ENCODE measurements at regions not wholly inside any gene's neighbourhood (a gene's known extent, or its start where the extent isn't known, plus 50 kb on each side); places are given as distances from the start of the nearest gene placed in this dataset.

- DNase-seq = no peak
- Histone ChIP-seq H4K20me1 (ENCODE audit: control insufficient read depth, insufficient read depth, low read length, poor library complexity, severe bottlenecking) (no peaks in the 10 kb centered on the region), H3K9me3 (ENCODE audit: control extremely low read depth in 1 of 3, control insufficient read depth in 2 of 3, insufficient read depth in 1 of 3, low read length in 2 of 3) (no peaks in the 10 kb centered on the region), H3K4me2 (replicated peaks; ENCODE audit: low read depth, low read length, poor library complexity, severe bottlenecking) (peak overlapping the region; percentile 77), H3K36me3 (replicated peaks in 1 of 2; ENCODE audit: control extremely low read depth in 1 of 2, control insufficient read depth in 1 of 2, extremely low read depth in 1 of 2, insufficient read depth in 2 of 2, low read length in 1 of 2) (no peaks in the 10 kb centered on the region), H3K27ac (ENCODE audit: low read length in 2 of 2) (no peak overlapping the region), H3K4me1 (ENCODE audit: control insufficient read depth in 2 of 2, insufficient read depth in 2 of 2, low read length in 2 of 2) (peaks cover 49 to 55% of the 10 kb centered on the region in 2 donors), H3K4me3 (ENCODE audit: control extremely low read depth in 1 of 5, extremely low read depth in 1 of 5, insufficient read depth in 1 of 5, low read depth in 2 of 5, low read length in 4 of 5) (no peak overlapping the region), H3K9ac (ENCODE audit: low read length) (no peak overlapping the region), H3K79me2 (ENCODE audit: control insufficient read depth, insufficient read depth, low read length) (no peaks in the 10 kb centered on the region), H2AFZ (ENCODE audit: insufficient read depth, low read depth, low read length, poor library complexity, severe bottlenecking) (no peak overlapping the region), H3K27me3 (replicated peaks in 1 of 4; ENCODE audit: control extremely low read depth in 1 of 4, control insufficient read depth in 3 of 4, insufficient read depth in 4 of 4, low read length in 3 of 4) (no peaks in the 10 kb centered on the region)
- Mint-ChIP-seq H3K27me3 (no peaks in the 10 kb centered on the region), H3K4me1 (peaks cover 53% of the 10 kb centered on the region), H3K4me3 (peak overlapping the region; percentile 60), H3K27ac (no peak overlapping the region), H3K9me3 (ENCODE audit: insufficient read depth) (no peaks in the 10 kb centered on the region)
- POLR2A ChIA-PET = no interaction called here
- intact Hi-C loops (cut with micrococcal nuclease) = loop anchor here (10.0 kb wide), 3 partner anchors 181 to 711 kb away; no protein-coding TSS in a partner anchor
- CTCF ChIA-PET = interaction anchor here (0.7 to 2.2 kb wide), 8 partner anchors 8 to 620 kb away, joined by 3 to 5 read pairs (median 4); no protein-coding TSS in a partner anchor
- 100% methylated on average over 1 of the region's 1 CpG for WGBS (ENCODE audit: insufficient coverage)
- no peak for TF ChIP-seq CTCF (IDR thresholded peaks at IDR 0.05)
- TF ChIP-seq EZH2 (IDR thresholded peaks at IDR 0.05; ENCODE audit: borderline replicate concordance, insufficient read depth, low read depth, low read length, poor library complexity, severe bottlenecking) = no peak
- ATAC-seq (ENCODE audit: low read depth) = no peak
Measured at GRCh38 chr1:200304171-200304570, 105.7 kb downstream of the ZNF281 start.

GRCh38 chr1:200302921-200303290 is 106.9 kb downstream of the ZNF281 start:
- peak overlapping the region; percentile 78 for H3K4me2 ChIP-seq (replicated peaks; ENCODE audit: low read depth, low read length, poor library complexity, severe bottlenecking)
- no peaks in the 10 kb centered on the region for H4K20me1 ChIP-seq (ENCODE audit: control insufficient read depth, insufficient read depth, low read length, poor library complexity, severe bottlenecking)
- no peaks in the 10 kb centered on the region for H3K9me3 Mint-ChIP-seq (ENCODE audit: insufficient read depth)
- 57% methylated on average over 7 of the region's 13 CpGs for WGBS (ENCODE audit: insufficient coverage)
- peak overlapping the region; percentile 97 for H2AFZ ChIP-seq (ENCODE audit: insufficient read depth, low read depth, low read length, poor library complexity, severe bottlenecking)
- peaks cover 45% of the 10 kb centered on the region for H3K4me1 Mint-ChIP-seq
- peak; percentile 45 for DNase-seq
- ChIA-PET POLR2A (interaction anchor here (0.7 kb wide), 1 partner anchor 107 kb away, joined by 3 read pairs; the partner anchor contains the start of gene ZNF281), CTCF (interaction anchor here (1.1 to 2.4 kb wide), 5 partner anchors 23 to 163 kb away, joined by 3 to 8 read pairs (median 7); no protein-coding TSS in a partner anchor)
- peak overlapping the region; percentile 60 to 96 (median 88) for H3K4me3 ChIP-seq (ENCODE audit: control extremely low read depth in 1 of 5, extremely low read depth in 1 of 5, insufficient read depth in 1 of 5, low read depth in 2 of 5, low read length in 4 of 5)
- TF ChIP-seq CTCF (IDR thresholded peaks at IDR 0.05) (no peak), EZH2 (IDR thresholded peaks at IDR 0.05; ENCODE audit: borderline replicate concordance, insufficient read depth, low read depth, low read length, poor library complexity, severe bottlenecking) (no peak)
- H3K4me1 ChIP-seq (ENCODE audit: control insufficient read depth in 2 of 2, insufficient read depth in 2 of 2, low read length in 2 of 2) = peaks cover 49 to 52% of the 10 kb centered on the region in 2 donors
- peak overlapping the region; percentile 89 for H3K27ac Mint-ChIP-seq
- no peak for ATAC-seq (ENCODE audit: low read depth)
- H3K9me3 ChIP-seq (ENCODE audit: control extremely low read depth in 1 of 3, control insufficient read depth in 2 of 3, insufficient read depth in 1 of 3, low read length in 2 of 3) = no peaks in the 10 kb centered on the region
- H3K27ac ChIP-seq (ENCODE audit: low read length in 2 of 2) = peak overlapping the region; percentile 60 to 61
- intact Hi-C loops (cut with micrococcal nuclease) = loop anchor here (10.0 kb wide), 3 partner anchors 182 to 712 kb away; no protein-coding TSS in a partner anchor
- peak overlapping the region; percentile 93 for H3K4me3 Mint-ChIP-seq
- no peaks in the 10 kb centered on the region for H3K27me3 Mint-ChIP-seq
- H3K27me3 ChIP-seq (replicated peaks in 1 of 4; ENCODE audit: control extremely low read depth in 1 of 4, control insufficient read depth in 3 of 4, insufficient read depth in 4 of 4, low read length in 3 of 4) = no peaks in the 10 kb centered on the region
- no peaks in the 10 kb centered on the region for H3K36me3 ChIP-seq (replicated peaks in 1 of 2; ENCODE audit: control extremely low read depth in 1 of 2, control insufficient read depth in 1 of 2, extremely low read depth in 1 of 2, insufficient read depth in 2 of 2, low read length in 1 of 2)
- H3K9ac ChIP-seq (ENCODE audit: low read length) = peak overlapping the region; percentile 92
- no peaks in the 10 kb centered on the region for H3K79me2 ChIP-seq (ENCODE audit: control insufficient read depth, insufficient read depth, low read length)
